ENCODE measurements at regions not wholly inside any gene's neighbourhood (a gene's known extent, or its start where the extent isn't known, plus 50 kb on each side); places are given as distances from the start of the nearest gene placed in this dataset.

GRCh38 chr7:442457-442856 lies 77.2 kb downstream of the PDGFA start:
- H3K27me3 Mint-ChIP-seq, result no peaks in the 10 kb centered on the region
- peaks cover under 1% of the 10 kb centered on the region for H3K4me1 Mint-ChIP-seq (ENCODE audit: low read depth)
- H3K9me3 Mint-ChIP-seq (ENCODE audit: low read depth), result no peaks in the 10 kb centered on the region
- DNase-seq (ENCODE audit: low spot score, unreplicated experiment), result no peak
- no peak overlapping the region for H3K27ac Mint-ChIP-seq
- TF ChIP-seq CTCF (IDR thresholded peaks at IDR 0.05; ENCODE audit: unreplicated experiment), result no peak
- H3K4me3 Mint-ChIP-seq (ENCODE audit: low read depth), result no peak overlapping the region
- H3K36me3 Mint-ChIP-seq (ENCODE audit: insufficient read depth), result no peaks in the 10 kb centered on the region

GRCh38 chr7:443279-443833 lies 76.3 kb downstream of the PDGFA start:
- Mint-ChIP-seq H3K36me3 (ENCODE audit: insufficient read depth) (no peaks in the 10 kb centered on the region), H3K27me3 (no peaks in the 10 kb centered on the region), H3K27ac (no peak overlapping the region), H3K9me3 (ENCODE audit: low read depth) (no peaks in the 10 kb centered on the region), H3K4me1 (ENCODE audit: low read depth) (no peaks in the 10 kb centered on the region), H3K4me3 (ENCODE audit: low read depth) (no peak overlapping the region)
- no peak for DNase-seq (ENCODE audit: low spot score, unreplicated experiment)
- TF ChIP-seq CTCF (IDR thresholded peaks at IDR 0.05; ENCODE audit: unreplicated experiment), result no peak

GRCh38 chr7:444606-445005 lies 75.0 kb downstream of the PDGFA start:
- Mint-ChIP-seq H3K4me1 (ENCODE audit: low read depth) (no peaks in the 10 kb centered on the region), H3K36me3 (ENCODE audit: insufficient read depth) (no peaks in the 10 kb centered on the region), H3K27ac (no peak overlapping the region), H3K4me3 (ENCODE audit: low read depth) (no peak overlapping the region), H3K9me3 (ENCODE audit: low read depth) (no peaks in the 10 kb centered on the region), H3K27me3 (peaks cover 5% of the 10 kb centered on the region)
- DNase-seq (ENCODE audit: low spot score, unreplicated experiment), result no peak
- TF ChIP-seq CTCF (IDR thresholded peaks at IDR 0.05; ENCODE audit: unreplicated experiment), result no peak

- TF ChIP-seq CTCF (IDR thresholded peaks at IDR 0.05; ENCODE audit: unreplicated experiment), result no peak
- H3K27ac Mint-ChIP-seq, result no peak overlapping the region
- DNase-seq (ENCODE audit: low spot score, unreplicated experiment), result no peak
- no peaks in the 10 kb centered on the region for H3K4me1 Mint-ChIP-seq (ENCODE audit: low read depth)
- no peaks in the 10 kb centered on the region for H3K9me3 Mint-ChIP-seq (ENCODE audit: low read depth)
- no peak overlapping the region for H3K4me3 Mint-ChIP-seq (ENCODE audit: low read depth)
- H3K27me3 Mint-ChIP-seq, result peaks cover 5% of the 10 kb centered on the region
- no peaks in the 10 kb centered on the region for H3K36me3 Mint-ChIP-seq (ENCODE audit: insufficient read depth)
Measured at GRCh38 chr7:445020-445419, 74.6 kb downstream of the PDGFA start.

- H3K9me3 Mint-ChIP-seq (ENCODE audit: low read depth), result no peaks in the 10 kb centered on the region
- DNase-seq (ENCODE audit: low spot score, unreplicated experiment), result no peak
- no peak overlapping the region for H3K4me3 Mint-ChIP-seq (ENCODE audit: low read depth)
- H3K27ac Mint-ChIP-seq, result no peak overlapping the region
- peaks cover 5% of the 10 kb centered on the region for H3K27me3 Mint-ChIP-seq
- no peaks in the 10 kb centered on the region for H3K36me3 Mint-ChIP-seq (ENCODE audit: insufficient read depth)
- no peaks in the 10 kb centered on the region for H3K4me1 Mint-ChIP-seq (ENCODE audit: low read depth)
- TF ChIP-seq CTCF (IDR thresholded peaks at IDR 0.05; ENCODE audit: unreplicated experiment), result no peak
Measured at GRCh38 chr7:445563-446288, 73.9 kb downstream of the PDGFA start.

Measured in progenitor cell of endocrine pancreas (in vitro differentiated cells).